ENCODE measurements at regions not wholly inside any gene's neighbourhood (a gene's known extent, or its start where the extent isn't known, plus 50 kb on each side); places are given as distances from the start of the nearest gene placed in this dataset.

DNA sequence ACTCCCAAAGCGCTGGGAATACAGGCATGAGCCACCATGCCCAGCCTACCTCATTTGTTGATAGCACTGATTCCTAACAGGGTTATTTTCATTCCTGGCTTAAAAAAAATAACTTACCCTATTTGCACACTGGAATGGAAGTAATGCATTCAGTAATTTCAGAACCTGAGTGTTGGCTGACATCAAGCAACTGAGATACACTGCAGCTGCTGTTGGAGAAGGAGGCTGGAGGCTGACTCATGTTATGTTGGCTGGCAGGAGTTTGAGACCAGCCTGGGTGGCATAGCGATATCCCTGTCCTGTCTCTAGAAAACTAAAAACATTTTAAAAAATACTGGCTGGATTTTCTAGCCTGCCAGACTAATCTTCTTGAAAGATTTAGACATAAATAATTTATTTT is 385.1 kb upstream of the MEX3C start:
- DNase-seq = no peak
- no peaks in the 10 kb centered on the region for H3K9me3 Mint-ChIP-seq (ENCODE audit: low read depth)
- H3K4me3 Mint-ChIP-seq = no peak overlapping the region
- H3K27me3 Mint-ChIP-seq = no peaks in the 10 kb centered on the region
- CTCF ChIA-PET = no interaction called here
- no peak for ATAC-seq
- H3K4me1 Mint-ChIP-seq = no peaks in the 10 kb centered on the region
- H3K27ac Mint-ChIP-seq = no peak overlapping the region
- H3K36me3 Mint-ChIP-seq = no peaks in the 10 kb centered on the region

GRCh38 chr18:51588616-51589015 is 391.1 kb upstream of the MEX3C start:
- Mint-ChIP-seq H3K9me3 (ENCODE audit: low read depth) (no peaks in the 10 kb centered on the region), H3K36me3 (no peaks in the 10 kb centered on the region), H3K4me1 (no peaks in the 10 kb centered on the region), H3K27me3 (no peaks in the 10 kb centered on the region), H3K27ac (no peak overlapping the region), H3K4me3 (no peak overlapping the region)
- DNase-seq (no peak), ATAC-seq (no peak)
- CTCF ChIA-PET = no interaction called here

DNA sequence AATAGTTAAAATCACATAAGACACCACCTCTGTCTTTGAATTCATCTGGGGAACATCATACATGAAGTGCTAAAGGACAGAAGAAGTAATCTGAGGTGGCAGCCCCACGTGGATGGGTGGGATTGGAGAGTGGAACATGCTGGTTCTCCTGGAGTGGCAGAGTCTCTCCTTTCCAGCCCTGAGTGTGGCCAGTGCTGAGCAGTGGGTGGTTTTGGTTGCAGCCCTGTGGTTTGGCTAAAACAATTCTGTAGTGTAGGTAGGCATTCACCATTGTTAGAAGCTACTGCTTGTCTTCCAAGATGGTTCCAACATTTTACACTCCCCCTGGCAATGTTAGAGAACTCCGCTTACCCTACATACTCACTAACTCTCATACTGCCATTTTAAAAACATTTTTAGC is 396.4 kb upstream of the MEX3C start:
- H3K4me3 Mint-ChIP-seq = no peak overlapping the region
- peaks cover 6% of the 10 kb centered on the region for H3K9me3 Mint-ChIP-seq (ENCODE audit: low read depth)
- no peak overlapping the region for H3K27ac Mint-ChIP-seq
- no peaks in the 10 kb centered on the region for H3K4me1 Mint-ChIP-seq
- no peak for DNase-seq
- no peaks in the 10 kb centered on the region for H3K36me3 Mint-ChIP-seq
- CTCF ChIA-PET = no interaction called here
- H3K27me3 Mint-ChIP-seq = no peaks in the 10 kb centered on the region
- ATAC-seq = no peak

GRCh38 chr18:51603111-51603510 is 405.6 kb upstream of the MEX3C start:
- H3K27me3 Mint-ChIP-seq = no peaks in the 10 kb centered on the region
- H3K4me3 Mint-ChIP-seq = no peak overlapping the region
- H3K4me1 Mint-ChIP-seq = no peaks in the 10 kb centered on the region
- H3K27ac Mint-ChIP-seq = no peak overlapping the region
- peaks cover 3% of the 10 kb centered on the region for H3K9me3 Mint-ChIP-seq (ENCODE audit: low read depth)
- H3K36me3 Mint-ChIP-seq = no peaks in the 10 kb centered on the region
- no peak for DNase-seq
- no peak for ATAC-seq
- CTCF ChIA-PET = no interaction called here

DNA sequence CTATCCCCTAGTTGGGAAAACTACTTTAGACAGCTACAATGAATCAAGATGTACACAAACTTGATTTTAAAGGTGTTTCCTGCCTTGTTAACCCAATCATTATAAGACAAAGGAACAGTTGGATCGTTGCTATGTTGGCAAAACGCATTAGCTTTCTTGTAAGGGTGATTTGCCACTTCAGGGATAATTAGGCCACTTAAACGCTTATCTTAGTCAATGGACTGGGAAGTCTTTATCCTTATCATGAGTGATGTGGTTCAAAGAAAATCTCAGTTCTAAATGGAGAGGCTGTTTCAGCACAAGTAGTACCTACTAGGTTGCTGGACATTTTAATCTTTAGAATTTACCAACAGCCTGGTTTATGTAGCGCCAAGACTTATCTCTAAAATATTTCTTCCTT is 406.1 kb upstream of the MEX3C start:
- H3K27ac Mint-ChIP-seq = no peak overlapping the region
- no peaks in the 10 kb centered on the region for H3K4me1 Mint-ChIP-seq
- no peak for DNase-seq
- no peak overlapping the region for H3K4me3 Mint-ChIP-seq
- H3K9me3 Mint-ChIP-seq (ENCODE audit: low read depth) = no peaks in the 10 kb centered on the region
- CTCF ChIA-PET = interaction anchor here (0.7 kb wide), 1 partner anchor 9 kb away, joined by 3 read pairs; no protein-coding TSS in a partner anchor
- no peaks in the 10 kb centered on the region for H3K36me3 Mint-ChIP-seq
- no peak for ATAC-seq
- H3K27me3 Mint-ChIP-seq = no peaks in the 10 kb centered on the region

DNA sequence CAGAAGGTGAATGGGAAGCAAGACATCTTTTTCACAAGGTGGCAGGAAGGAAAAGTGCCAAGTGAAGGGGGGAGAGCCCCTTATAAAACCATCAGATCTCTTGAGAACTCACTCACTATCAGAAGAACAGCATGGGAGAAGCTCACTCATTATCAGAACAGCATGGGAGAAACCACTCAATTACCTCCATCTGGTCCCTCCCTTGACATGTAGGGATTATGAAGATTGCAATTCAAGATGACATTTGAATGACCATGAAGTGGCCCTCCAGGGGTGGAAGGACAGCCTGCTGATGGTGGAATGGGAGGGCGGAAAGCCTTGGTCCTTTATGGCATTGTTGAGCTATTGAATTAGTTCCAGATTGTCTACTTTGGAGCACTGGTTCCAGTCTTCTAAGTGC is 413.0 kb upstream of the MEX3C start:
- H3K27ac Mint-ChIP-seq = no peak overlapping the region
- H3K9me3 Mint-ChIP-seq (ENCODE audit: low read depth) = no peaks in the 10 kb centered on the region
- DNase-seq (no peak), ATAC-seq (no peak)
- H3K4me1 Mint-ChIP-seq = no peaks in the 10 kb centered on the region
- CTCF ChIA-PET = interaction anchor here (0.6 to 2.2 kb wide), 2 partner anchors 11 to 168 kb away, joined by 3 to 4 read pairs; no protein-coding TSS in a partner anchor
- no peaks in the 10 kb centered on the region for H3K36me3 Mint-ChIP-seq
- no peak overlapping the region for H3K4me3 Mint-ChIP-seq
- no peaks in the 10 kb centered on the region for H3K27me3 Mint-ChIP-seq

- H3K27ac Mint-ChIP-seq = no peak overlapping the region
- no peaks in the 10 kb centered on the region for H3K9me3 Mint-ChIP-seq (ENCODE audit: low read depth)
- no peaks in the 10 kb centered on the region for H3K27me3 Mint-ChIP-seq
- CTCF ChIA-PET = interaction anchor here (2.2 kb wide), 1 partner anchor 10 kb away, joined by 4 read pairs; no protein-coding TSS in a partner anchor
- no peak overlapping the region for H3K4me3 Mint-ChIP-seq
- DNase-seq (no peak), ATAC-seq (no peak)
- H3K36me3 Mint-ChIP-seq = no peaks in the 10 kb centered on the region
- H3K4me1 Mint-ChIP-seq = no peaks in the 10 kb centered on the region
These were observed 413.8 kb upstream of the MEX3C start for GRCh38 chr18:51611326-51611725.

GRCh38 chr18:51614033-51614432 is 416.6 kb upstream of the MEX3C start:
- no peaks in the 10 kb centered on the region for H3K36me3 Mint-ChIP-seq
- DNase-seq (no peak), ATAC-seq (no peak)
- CTCF ChIA-PET = no interaction called here
- H3K27ac Mint-ChIP-seq = no peak overlapping the region
- H3K4me3 Mint-ChIP-seq = no peak overlapping the region
- no peaks in the 10 kb centered on the region for H3K27me3 Mint-ChIP-seq
- no peaks in the 10 kb centered on the region for H3K9me3 Mint-ChIP-seq (ENCODE audit: low read depth)
- H3K4me1 Mint-ChIP-seq = no peaks in the 10 kb centered on the region

- ATAC-seq (no peak), DNase-seq (no peak)
- Mint-ChIP-seq H3K9me3 (ENCODE audit: low read depth) (no peaks in the 10 kb centered on the region), H3K27me3 (peaks cover 3% of the 10 kb centered on the region), H3K4me1 (no peaks in the 10 kb centered on the region), H3K27ac (no peak overlapping the region), H3K4me3 (no peak overlapping the region), H3K36me3 (no peaks in the 10 kb centered on the region)
- CTCF ChIA-PET = no interaction called here
These were observed 417.6 kb upstream of the MEX3C start for GRCh38 chr18:51614967-51615571.

DNA sequence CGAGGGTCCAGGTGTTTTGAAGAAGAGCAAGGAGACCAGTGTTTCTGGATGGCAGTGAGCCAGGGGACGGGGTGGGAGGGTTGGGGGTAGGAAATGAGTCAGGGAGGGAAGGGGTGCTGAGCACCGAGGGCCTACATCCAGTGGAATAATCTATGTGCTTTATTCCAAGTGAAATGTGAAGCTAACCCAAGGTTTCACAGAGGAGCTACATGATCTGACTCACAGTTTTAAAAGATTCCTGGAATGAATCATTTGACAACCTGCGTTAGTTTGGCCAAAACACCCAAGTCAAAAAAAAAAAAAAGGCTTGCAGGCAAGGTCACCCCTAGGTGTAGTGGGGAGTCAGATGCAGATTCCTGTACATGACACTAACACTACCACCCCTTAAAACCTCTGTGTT is 419.7 kb upstream of the MEX3C start:
- Mint-ChIP-seq H3K27ac (no peak overlapping the region), H3K4me1 (no peaks in the 10 kb centered on the region), H3K27me3 (peaks cover 11% of the 10 kb centered on the region), H3K36me3 (no peaks in the 10 kb centered on the region), H3K9me3 (ENCODE audit: low read depth) (no peaks in the 10 kb centered on the region), H3K4me3 (no peak overlapping the region)
- CTCF ChIA-PET = interaction anchor here (0.7 kb wide), 1 partner anchor 38 kb away, joined by 3 read pairs; no protein-coding TSS in a partner anchor
- DNase-seq = no peak
- no peak for ATAC-seq

- Mint-ChIP-seq H3K36me3 (no peaks in the 10 kb centered on the region), H3K27ac (no peak overlapping the region), H3K27me3 (peaks cover 13% of the 10 kb centered on the region), H3K4me1 (no peaks in the 10 kb centered on the region), H3K9me3 (ENCODE audit: low read depth) (no peaks in the 10 kb centered on the region), H3K4me3 (no peak overlapping the region)
- ATAC-seq (no peak), DNase-seq (no peak)
- CTCF ChIA-PET = interaction anchor here (0.7 kb wide), 1 partner anchor 37 kb away, joined by 3 read pairs; no protein-coding TSS in a partner anchor
These were observed 420.2 kb upstream of the MEX3C start for GRCh38 chr18:51617572-51618260.

DNA sequence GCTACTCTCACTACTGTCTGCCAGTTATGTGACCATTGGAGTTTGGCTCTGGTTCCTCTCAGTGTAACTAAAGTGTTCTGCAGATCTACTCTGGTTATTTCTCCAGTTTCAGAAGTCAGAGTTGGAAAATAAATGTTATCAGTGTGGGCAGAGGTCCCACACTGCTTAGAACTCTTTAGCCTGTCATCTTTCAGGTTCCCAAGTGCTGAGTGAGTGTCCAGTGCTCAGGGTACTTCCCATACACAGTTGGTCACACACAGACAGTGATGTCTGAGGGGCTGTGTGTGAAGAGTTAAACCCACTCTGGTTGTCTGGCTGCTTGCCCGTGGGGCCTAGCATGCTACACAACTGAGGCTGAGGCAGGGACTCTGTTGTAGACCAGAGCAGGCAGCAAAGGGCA is 421.8 kb upstream of the MEX3C start:
- Mint-ChIP-seq H3K27me3 (peaks cover 16% of the 10 kb centered on the region), H3K36me3 (no peaks in the 10 kb centered on the region), H3K4me3 (no peak overlapping the region), H3K9me3 (ENCODE audit: low read depth) (no peaks in the 10 kb centered on the region), H3K4me1 (no peaks in the 10 kb centered on the region), H3K27ac (no peak overlapping the region)
- ATAC-seq = no peak
- no peak for DNase-seq
- CTCF ChIA-PET = no interaction called here

DNA sequence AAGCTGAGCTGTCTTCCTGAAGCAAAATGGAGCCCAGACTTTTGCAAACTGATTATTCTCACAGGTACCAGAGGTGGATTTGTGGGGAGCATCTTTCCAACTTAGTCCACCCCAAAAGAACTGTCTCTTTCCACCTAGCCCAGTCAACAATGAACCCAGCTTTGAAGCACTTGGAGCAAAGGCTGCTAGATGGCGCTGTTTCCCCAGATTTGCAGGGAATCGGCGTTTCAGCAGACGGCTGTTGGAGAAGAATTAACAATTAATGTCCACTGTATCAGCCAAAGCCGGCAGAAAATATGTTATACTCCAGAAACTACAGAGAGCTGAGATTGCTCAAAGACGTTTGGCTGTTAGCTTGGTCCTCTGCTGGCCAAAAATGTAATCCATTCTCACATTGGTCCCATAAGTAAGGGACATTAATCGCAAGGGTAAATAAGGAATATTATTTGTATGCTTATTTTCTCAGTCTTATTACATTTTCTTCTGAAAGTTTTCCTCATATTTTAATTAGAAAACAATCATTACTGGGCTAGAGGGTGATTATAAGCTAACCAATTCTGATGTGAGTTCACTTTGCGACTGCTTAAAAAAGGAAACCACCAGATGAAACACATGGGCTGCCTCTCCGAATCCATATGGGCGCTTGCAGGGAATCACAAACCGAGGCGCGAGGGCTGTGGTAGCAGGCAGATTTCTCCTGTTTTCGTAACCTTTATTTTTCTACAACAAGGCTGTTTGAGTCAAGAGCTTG is 423.8 kb upstream of the MEX3C start:
- Mint-ChIP-seq H3K4me1 (no peaks in the 10 kb centered on the region), H3K4me3 (no peak overlapping the region), H3K9me3 (ENCODE audit: low read depth) (no peaks in the 10 kb centered on the region), H3K27me3 (peaks cover 16% of the 10 kb centered on the region), H3K36me3 (no peaks in the 10 kb centered on the region), H3K27ac (no peak overlapping the region)
- DNase-seq = peak; percentile 51
- CTCF ChIA-PET = interaction anchor here (1.1 to 1.7 kb wide), 4 partner anchors 11 to 344 kb away, joined by 4 to 5 read pairs (median 4); no protein-coding TSS in a partner anchor
- ATAC-seq = no peak

GRCh38 chr18:51621864-51622160 is 424.3 kb upstream of the MEX3C start:
- Mint-ChIP-seq H3K4me3 (no peak overlapping the region), H3K4me1 (no peaks in the 10 kb centered on the region), H3K36me3 (no peaks in the 10 kb centered on the region), H3K27me3 (peaks cover 16% of the 10 kb centered on the region), H3K27ac (no peak overlapping the region), H3K9me3 (ENCODE audit: low read depth) (no peaks in the 10 kb centered on the region)
- CTCF ChIA-PET = interaction anchor here (1.1 to 1.7 kb wide), 4 partner anchors 11 to 344 kb away, joined by 4 to 5 read pairs (median 4); no protein-coding TSS in a partner anchor
- DNase-seq = no peak
- ATAC-seq = no peak

Measured in activated CD8-positive, alpha-beta memory T cell treated with anti-CD3 and anti-CD28 coated beads, Interleukin-2, amount 10 ng/mL, durations not matched to agents 7 days and 5 days (primary cell).